ENCODE measurements at regions not wholly inside any gene's neighbourhood (a gene's known extent, or its start where the extent isn't known, plus 50 kb on each side); places are given as distances from the start of the nearest gene placed in this dataset.
"Not testable (repeated sequence)": the region's sequence is repeated elsewhere in the genome, so short reads cannot be mapped to it uniquely, and the experiment has no call there.

DNA sequence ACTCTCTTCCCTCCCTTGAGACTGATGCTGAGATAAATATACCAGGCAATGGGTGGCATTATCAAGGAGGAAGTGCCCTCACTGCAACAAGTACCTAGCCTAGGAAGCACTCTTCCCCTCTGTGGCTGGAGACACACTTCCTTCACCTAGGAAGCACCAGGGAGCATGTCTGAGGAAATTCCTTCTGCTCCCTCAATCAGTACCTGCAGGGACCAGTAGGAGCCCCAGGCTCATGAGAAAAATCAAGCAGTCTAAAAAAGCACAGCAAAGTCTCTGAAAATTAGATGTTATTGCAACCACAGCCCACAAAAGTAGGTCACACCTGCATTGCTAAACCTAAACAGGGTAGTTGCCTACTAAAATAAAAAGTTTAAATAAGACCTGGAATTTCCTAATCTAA, 78.2 kb upstream of the TRPM1 start:
- no peak for DNase-seq (ENCODE audit: low read depth in 2 of 2)

DNA sequence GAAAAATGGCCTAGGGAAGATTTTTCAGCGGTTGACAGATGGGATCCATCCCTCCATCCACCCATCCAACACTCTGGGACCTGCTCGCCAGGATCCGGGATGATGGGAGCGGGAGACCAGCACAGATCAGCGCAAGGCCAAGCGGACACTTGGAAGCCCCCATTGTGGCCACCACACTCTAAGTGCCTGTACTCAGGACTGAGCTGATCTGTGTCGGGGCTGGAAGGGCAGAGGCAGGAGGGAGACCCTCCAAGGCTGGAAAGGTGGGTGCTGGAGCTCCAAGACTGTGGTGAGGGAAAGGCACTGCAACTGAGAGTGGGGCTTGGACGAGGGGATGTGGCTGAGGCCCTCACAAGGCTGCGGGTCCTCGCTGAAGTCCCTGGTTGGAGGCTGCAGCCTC, 91.8 kb upstream of the TRPM1 start:
- no peak for DNase-seq (ENCODE audit: low read depth in 2 of 2)

- no peak for DNase-seq (ENCODE audit: low read depth in 2 of 2)
Observed at GRCh38 chr15:31195871-31196270, 94.3 kb upstream of the TRPM1 start.

GRCh38 chr15:31197497-31198414, 96.2 kb upstream of the TRPM1 start:
- no peak for DNase-seq (ENCODE audit: low read depth in 2 of 2)

- peak; percentile 19 to 38 for DNase-seq (ENCODE audit: low read depth in 2 of 2)
Observed at GRCh38 chr15:31200735-31201151, 99.2 kb upstream of the TRPM1 start.

DNA sequence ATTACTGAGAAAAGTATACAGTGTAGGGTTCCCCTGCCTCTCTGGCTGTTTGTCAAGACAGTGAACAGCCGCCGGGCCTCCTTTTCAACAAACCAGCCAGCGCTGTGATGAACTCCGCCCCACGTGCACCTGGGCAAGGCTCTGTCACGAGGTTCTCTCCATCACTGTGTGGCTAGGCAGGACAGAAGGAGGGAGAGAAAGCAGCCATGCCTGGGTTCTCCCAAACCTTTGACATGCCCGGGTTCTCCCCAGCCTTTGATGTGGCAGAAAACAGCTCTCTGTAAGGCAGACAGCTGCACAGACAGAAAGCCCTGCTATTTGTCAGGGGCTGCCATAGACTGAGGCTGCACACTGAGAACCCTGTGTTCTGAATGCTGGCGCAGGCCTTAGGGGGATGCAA, 101.4 kb upstream of the TRPM1 start:
- no peak for DNase-seq (ENCODE audit: low read depth in 2 of 2)

DNA sequence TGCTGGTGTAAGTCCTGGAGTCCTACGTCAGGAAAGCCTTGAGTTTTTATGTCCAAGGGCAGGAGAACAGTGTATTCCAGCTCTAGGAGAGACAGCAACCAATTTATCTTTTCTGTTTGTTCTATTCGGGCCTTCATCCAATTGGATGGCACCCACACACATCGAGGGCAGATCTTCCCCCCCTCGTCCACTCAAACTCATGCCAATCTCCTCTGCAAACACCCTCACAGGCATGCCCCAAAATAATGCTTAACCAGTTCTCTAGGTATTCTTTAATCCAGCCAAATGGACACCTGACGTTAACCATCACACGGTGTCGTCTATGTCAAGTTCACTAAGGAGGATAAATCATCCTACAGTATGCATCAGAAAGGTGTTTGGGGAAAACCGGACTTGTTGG, 102.5 kb upstream of the TRPM1 start:
- no peak for DNase-seq (ENCODE audit: low read depth in 2 of 2)

GRCh38 chr15:31206386-31207181, 105.1 kb upstream of the TRPM1 start:
- DNase-seq (ENCODE audit: low read depth in 2 of 2): no peak

- no peak for DNase-seq (ENCODE audit: low read depth in 2 of 2)
Observed at GRCh38 chr15:31207246-31207645, 105.7 kb upstream of the TRPM1 start.

DNA sequence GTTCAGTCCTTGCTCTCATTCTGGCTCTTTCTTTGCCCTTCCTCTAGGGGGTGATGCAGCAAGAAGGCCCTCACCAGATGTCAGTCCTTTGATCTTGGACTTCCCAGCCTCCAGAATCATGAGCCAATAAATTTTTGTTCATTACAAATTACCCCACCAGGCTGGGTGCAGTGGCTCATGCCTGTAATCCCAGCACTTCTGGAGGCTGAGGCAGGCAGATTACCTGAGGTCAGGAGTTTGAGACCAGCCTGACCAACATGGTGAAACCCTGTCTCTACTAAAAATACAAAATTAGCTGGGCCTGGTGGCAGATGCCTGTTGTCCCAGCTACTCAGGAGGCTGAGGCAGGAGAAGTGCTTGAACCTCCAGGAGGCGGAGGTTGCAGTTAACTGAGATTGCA, 106.3 kb upstream of the TRPM1 start:
- DNase-seq (ENCODE audit: low read depth in 2 of 2): not testable (repeated sequence)

DNA sequence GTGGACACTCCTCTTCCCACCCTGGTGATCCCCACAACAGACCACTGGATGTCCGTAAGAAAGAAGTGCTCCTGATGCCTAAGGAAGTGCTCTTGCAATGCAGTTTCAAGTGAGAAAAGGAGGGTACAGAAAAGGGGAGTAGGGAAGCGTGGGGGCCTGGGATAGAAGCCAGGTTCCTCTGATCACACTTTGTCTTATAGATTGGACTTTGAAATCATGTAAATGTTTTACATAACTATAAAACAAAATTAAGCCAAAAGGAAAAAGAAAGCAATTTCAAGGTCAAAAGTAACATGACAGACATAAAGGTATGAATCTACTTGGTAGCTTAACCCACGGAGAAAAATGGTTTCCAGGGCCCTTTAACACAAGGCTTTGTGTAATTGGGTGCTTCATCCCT, 107.3 kb upstream of the TRPM1 start:
- DNase-seq (ENCODE audit: low read depth in 2 of 2): no peak

DNA sequence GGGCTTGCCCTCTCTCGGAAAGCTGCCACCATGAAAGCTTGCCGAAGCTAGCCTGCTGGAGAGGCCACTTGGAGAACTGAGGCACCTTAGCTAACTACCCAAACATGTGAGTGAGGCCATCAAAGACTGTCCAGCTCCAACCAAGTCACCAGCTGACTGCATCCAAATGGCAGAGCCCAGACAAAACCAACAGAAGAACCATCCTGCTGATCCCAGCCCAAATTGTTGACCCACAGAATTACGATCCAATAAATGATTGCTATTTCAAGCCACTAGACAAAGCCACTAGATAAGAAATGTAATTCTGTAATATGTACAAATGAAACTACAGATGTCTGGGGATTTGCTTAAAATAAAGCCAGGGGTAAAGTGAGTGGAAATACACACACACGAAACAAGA, 109.8 kb upstream of the TRPM1 start:
- no peak for DNase-seq (ENCODE audit: low read depth in 2 of 2)

GRCh38 chr15:31212326-31213080, 111.0 kb upstream of the TRPM1 start:
- no peak for DNase-seq (ENCODE audit: low read depth in 2 of 2)

- no peak for DNase-seq (ENCODE audit: low read depth in 2 of 2)
Observed at GRCh38 chr15:31214158-31214863, 112.3 kb upstream of the KLF13 start.

- DNase-seq (ENCODE audit: low read depth in 2 of 2): no peak
Observed at GRCh38 chr15:31214864-31215489, 111.7 kb upstream of the KLF13 start.

DNA sequence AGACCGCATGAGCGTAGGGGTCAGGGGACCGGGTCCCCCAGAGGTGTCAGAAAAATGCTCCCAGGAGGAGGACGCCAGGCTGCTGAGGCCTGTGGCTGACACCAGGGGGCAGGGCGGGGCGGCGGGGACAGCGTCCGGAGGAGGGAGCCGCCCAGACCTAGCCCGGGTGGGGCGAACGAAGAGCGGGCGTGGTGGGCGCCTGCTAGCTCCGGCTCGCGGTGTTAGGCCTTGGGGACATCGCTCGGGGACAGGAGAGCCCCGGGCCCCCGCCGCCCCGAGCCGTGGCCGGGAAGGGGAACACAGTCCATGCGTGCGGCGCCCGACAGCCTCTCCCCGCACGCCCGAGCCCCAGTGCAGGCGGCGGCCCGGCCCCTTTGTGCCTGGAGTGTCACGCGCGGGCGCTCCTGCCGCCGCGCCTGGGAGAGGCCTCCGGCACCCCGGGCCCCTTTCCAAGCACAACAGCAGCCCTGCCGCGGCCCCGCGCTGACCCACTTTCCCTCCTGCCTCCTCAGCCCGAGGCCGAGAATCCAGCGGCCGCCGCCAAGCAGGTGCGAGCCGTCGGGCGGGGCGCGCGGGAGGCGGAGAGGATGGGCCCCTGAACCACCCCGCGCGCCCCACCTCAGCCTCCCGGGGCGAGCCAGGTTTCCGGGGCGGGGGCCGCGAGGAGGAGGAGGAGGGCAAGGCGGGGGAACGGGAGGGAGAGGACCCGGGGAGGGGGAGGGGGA, 111.0 kb upstream of the KLF13 start:
- DNase-seq (ENCODE audit: low read depth in 2 of 2): peak; percentile 64 to 68

GRCh38 chr15:31216215-31216911, 110.3 kb upstream of the KLF13 start:
- peak in 1 of 2 donors; percentile 16 for DNase-seq (ENCODE audit: low read depth in 2 of 2)

- no peak for DNase-seq (ENCODE audit: low read depth in 2 of 2)
Observed at GRCh38 chr15:31217067-31217466, 109.6 kb upstream of the KLF13 start.

GRCh38 chr15:31217566-31218270, 108.9 kb upstream of the KLF13 start:
- DNase-seq (ENCODE audit: low read depth in 2 of 2): no peak
